IgD-negative memory B cell (primary cell): ENCODE measurements at regions not wholly inside any gene's neighbourhood (a gene's known extent, or its start where the extent isn't known, plus 50 kb on each side); places are given as distances from the start of the nearest gene placed in this dataset.

Experiments used
- H3K27ac Mint-ChIP-seq, 3 donors: one replicate each; pipeline ENCODE4 v1.8.0; 2020 to 2022; ENCODE audit warnings: mild to moderate bottlenecking in 3 of 3, mixed read lengths in 3 of 3, moderate library complexity in 1 of 3
- H3K27me3 Mint-ChIP-seq: one replicate; pipeline ENCODE4 v1.8.0; 2021; ENCODE audit warnings: mixed read lengths
- H3K36me3 Mint-ChIP-seq: one replicate; pipeline ENCODE4 v1.8.0; 2020; ENCODE audit warnings: mild to moderate bottlenecking, mixed read lengths
- H3K4me1 Mint-ChIP-seq, 3 donors: one replicate each; pipeline ENCODE4 v1.8.0; 2020 to 2022; ENCODE audit warnings: mixed read lengths in 3 of 3, mild to moderate bottlenecking in 1 of 3
- H3K4me3 Mint-ChIP-seq, 4 donors: one replicate each; pipeline ENCODE4 v1.8.0; 2020 to 2022; ENCODE audit warnings: mild to moderate bottlenecking in 4 of 4, mixed read lengths in 4 of 4, moderate library complexity in 3 of 4
- H3K9me3 Mint-ChIP-seq, 3 donors: one replicate each; pipeline ENCODE4 v1.8.0; 2020 to 2021; ENCODE audit warnings: mixed read lengths in 3 of 3, mild to moderate bottlenecking in 1 of 3

DNA sequence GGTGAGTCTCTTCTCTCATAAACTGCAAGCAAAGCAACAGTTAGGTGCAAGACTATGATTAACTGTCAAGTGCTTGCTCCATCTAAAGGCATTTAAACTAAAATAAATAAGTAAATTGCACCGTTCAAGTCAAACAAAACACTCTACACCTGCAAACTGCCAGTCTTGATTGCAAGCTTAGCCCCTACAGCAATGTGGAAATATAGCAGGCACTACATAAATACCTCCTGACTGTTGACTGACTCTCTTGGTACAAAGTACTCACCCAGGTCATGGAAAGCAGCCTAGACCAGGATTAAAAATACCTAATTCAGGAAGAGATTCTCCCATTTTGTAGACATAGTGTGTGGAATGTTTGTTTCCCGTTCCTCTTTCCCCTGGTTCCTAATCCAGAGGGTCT is 176.6 kb upstream of the KLHL29 start:
- Mint-ChIP-seq H3K9me3 (no peaks in the 10 kb centered on the region), H3K36me3 (no peaks in the 10 kb centered on the region), H3K27me3 (peaks cover 3% of the 10 kb centered on the region), H3K4me1 (peaks cover 0 to 2% (median 0%) of the 10 kb centered on the region in 3 donors), H3K4me3 (no peak overlapping the region), H3K27ac (no peak overlapping the region)

DNA sequence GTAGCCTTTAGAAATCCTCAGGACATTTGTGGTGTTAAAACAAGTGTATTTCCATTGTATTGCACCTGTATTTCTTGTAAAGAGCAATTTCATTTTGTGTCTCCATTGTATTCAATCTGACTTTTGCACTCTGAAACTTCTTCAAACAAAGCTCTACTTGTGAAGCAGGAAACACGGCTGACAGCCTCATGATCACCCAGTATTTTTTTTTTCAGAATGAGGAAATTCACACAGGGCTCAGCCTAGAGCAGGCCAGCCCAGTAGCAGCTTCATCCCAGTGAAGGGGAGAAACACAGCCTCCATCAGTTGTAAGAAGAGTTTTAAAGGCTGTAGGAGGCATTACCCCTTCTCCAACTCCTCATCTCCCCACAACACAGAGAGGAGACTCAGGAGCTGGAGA is 175.9 kb upstream of the KLHL29 start:
- H3K27ac Mint-ChIP-seq: no peak overlapping the region
- H3K27me3 Mint-ChIP-seq: peaks cover 3% of the 10 kb centered on the region
- H3K4me3 Mint-ChIP-seq: no peak overlapping the region
- H3K9me3 Mint-ChIP-seq: no peaks in the 10 kb centered on the region
- H3K4me1 Mint-ChIP-seq: peaks cover 0 to 2% (median 0%) of the 10 kb centered on the region in 3 donors
- H3K36me3 Mint-ChIP-seq: no peaks in the 10 kb centered on the region

GRCh38 chr2:23211987-23212583 is 172.9 kb upstream of the KLHL29 start:
- no peak overlapping the region for H3K27ac Mint-ChIP-seq
- H3K36me3 Mint-ChIP-seq: no peaks in the 10 kb centered on the region
- H3K27me3 Mint-ChIP-seq: peaks cover 3% of the 10 kb centered on the region
- peaks cover 0 to 4% (median 0%) of the 10 kb centered on the region in 3 donors for H3K9me3 Mint-ChIP-seq
- H3K4me1 Mint-ChIP-seq: peaks cover 0 to 2% (median 0%) of the 10 kb centered on the region in 3 donors
- no peak overlapping the region for H3K4me3 Mint-ChIP-seq

DNA sequence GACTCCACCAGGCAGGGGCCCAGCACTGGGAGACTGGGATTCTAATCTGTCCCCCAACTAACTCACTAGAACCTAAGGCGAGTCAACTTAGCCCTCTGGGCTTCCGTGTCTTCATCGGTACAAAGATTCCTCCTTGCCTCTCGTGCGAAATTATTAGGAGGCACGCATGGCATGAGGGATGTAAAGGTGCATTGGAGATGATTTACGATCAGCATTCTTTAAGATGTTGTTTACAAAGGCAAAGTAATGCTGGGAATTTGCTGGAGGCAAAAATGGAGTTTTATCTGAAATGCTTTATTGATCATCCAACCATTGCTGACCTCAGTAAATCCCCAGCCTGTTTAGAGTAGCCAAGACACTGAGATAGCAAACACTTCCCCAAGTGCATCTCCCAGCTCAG is 171.8 kb upstream of the KLHL29 start:
- peaks cover 3% of the 10 kb centered on the region for H3K27me3 Mint-ChIP-seq
- peak overlapping the region in 1 of 4 donors; percentile 33 for H3K4me3 Mint-ChIP-seq
- H3K9me3 Mint-ChIP-seq: peaks cover 0 to 4% (median 0%) of the 10 kb centered on the region in 3 donors
- H3K4me1 Mint-ChIP-seq: peaks cover 0 to 2% (median 0%) of the 10 kb centered on the region in 3 donors
- no peaks in the 10 kb centered on the region for H3K36me3 Mint-ChIP-seq
- H3K27ac Mint-ChIP-seq: no peak overlapping the region

DNA sequence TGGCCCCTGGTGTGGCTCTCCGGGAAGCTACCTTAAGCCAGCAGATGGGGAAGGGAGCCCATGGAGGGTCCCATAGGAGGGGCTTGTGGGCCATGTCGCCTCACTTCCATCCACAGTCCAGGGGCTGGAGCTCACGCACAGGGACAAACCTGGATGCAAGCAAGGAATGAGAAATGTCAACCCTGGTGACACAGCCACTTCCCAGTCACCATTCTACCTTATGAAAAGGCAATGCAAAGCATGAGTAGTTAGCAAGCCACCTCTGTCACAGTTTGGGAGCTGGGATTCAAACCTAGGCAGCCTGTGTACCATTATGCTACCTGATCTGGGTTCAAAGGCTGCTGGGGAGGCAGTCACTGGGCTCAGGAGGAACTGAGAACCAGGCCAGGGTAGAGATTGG is 170.0 kb upstream of the KLHL29 start:
- Mint-ChIP-seq H3K27ac (no peak overlapping the region), H3K4me1 (peaks cover 0 to 2% (median 0%) of the 10 kb centered on the region in 3 donors), H3K4me3 (no peak overlapping the region)

GRCh38 chr2:23219666-23220065 is 165.3 kb upstream of the KLHL29 start:
- Mint-ChIP-seq H3K4me3 (no peak overlapping the region), H3K36me3 (no peaks in the 10 kb centered on the region), H3K27ac (no peak overlapping the region), H3K4me1 (no peaks in the 10 kb centered on the region), H3K9me3 (peaks cover 0 to 5% (median 0%) of the 10 kb centered on the region in 3 donors), H3K27me3 (peaks cover 3% of the 10 kb centered on the region)

More for the DNA sequence above, 170.0 kb upstream of the KLHL29 start:
- Mint-ChIP-seq H3K36me3 (no peaks in the 10 kb centered on the region), H3K27me3 (peaks cover 3% of the 10 kb centered on the region), H3K9me3 (peaks cover 0 to 4% (median 0%) of the 10 kb centered on the region in 3 donors)

DNA sequence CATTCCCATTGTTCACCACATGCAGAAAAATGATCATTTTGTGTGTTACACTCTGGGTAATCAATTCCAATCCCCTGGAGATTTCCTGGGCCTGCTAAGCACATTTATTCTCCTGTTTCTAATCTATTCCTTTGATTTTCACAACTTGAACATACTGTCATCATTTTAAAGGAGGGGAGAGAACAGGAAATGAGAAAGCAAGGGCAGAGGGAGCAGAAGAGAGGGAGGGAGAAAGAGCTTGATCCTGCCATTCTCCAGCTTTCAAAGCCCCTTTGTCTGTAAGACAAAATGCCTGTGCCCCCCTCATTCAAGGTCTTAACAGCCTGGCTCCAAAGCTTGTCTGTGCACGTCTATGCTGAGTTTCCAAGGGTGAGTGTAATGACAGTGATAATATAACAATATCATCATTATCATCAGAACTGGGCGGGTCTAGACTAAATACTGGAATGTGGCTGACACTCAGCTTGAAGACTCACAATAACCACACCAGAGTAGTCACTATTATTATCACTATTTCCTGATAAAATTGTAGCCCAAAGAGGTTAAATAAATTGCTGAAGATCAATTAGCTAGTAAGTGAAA is 164.4 kb upstream of the KLHL29 start:
- Mint-ChIP-seq H3K27ac (no peak overlapping the region), H3K36me3 (no peaks in the 10 kb centered on the region), H3K4me1 (no peaks in the 10 kb centered on the region), H3K9me3 (peaks cover 0 to 5% (median 0%) of the 10 kb centered on the region in 3 donors), H3K4me3 (no peak overlapping the region), H3K27me3 (peaks cover 3% of the 10 kb centered on the region)

- no peaks in the 10 kb centered on the region for H3K4me1 Mint-ChIP-seq
- H3K27me3 Mint-ChIP-seq: peaks cover 3% of the 10 kb centered on the region
- H3K27ac Mint-ChIP-seq: no peak overlapping the region
- H3K4me3 Mint-ChIP-seq: no peak overlapping the region
- peaks cover 0 to 1% (median 0%) of the 10 kb centered on the region in 3 donors for H3K9me3 Mint-ChIP-seq
- H3K36me3 Mint-ChIP-seq: no peaks in the 10 kb centered on the region
These were observed 163.7 kb upstream of the KLHL29 start for GRCh38 chr2:23221236-23221635.

- Mint-ChIP-seq H3K9me3 (peaks cover 0 to 1% (median 0%) of the 10 kb centered on the region in 3 donors), H3K27me3 (peaks cover 3% of the 10 kb centered on the region), H3K4me1 (no peaks in the 10 kb centered on the region), H3K36me3 (no peaks in the 10 kb centered on the region), H3K27ac (no peak overlapping the region), H3K4me3 (no peak overlapping the region)
These were observed 163.1 kb upstream of the KLHL29 start for GRCh38 chr2:23221901-23222300.

DNA sequence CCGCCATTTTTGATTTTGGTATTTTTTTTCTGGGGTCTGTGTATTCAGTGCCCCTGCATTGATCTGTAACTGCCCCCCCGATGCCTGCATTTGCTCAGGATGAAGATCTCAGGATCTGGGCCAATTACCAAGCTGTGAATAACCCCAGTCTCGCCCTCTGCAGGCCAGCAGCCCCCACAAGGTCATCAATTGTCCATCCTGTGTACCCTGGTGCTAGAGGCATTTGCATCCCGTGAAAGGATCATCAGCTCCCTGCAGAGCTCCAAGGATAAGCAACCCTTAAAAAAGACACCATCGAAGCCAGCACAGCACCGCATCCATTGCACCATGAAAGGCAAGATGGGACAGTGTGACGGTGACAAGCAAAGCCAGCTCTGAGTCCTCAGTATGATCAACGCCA is 154.1 kb upstream of the KLHL29 start:
- Mint-ChIP-seq H3K27me3 (no peaks in the 10 kb centered on the region), H3K4me1 (no peaks in the 10 kb centered on the region), H3K36me3 (no peaks in the 10 kb centered on the region), H3K9me3 (no peaks in the 10 kb centered on the region), H3K4me3 (peak overlapping the region in 1 of 4 donors; percentile 17), H3K27ac (no peak overlapping the region)

DNA sequence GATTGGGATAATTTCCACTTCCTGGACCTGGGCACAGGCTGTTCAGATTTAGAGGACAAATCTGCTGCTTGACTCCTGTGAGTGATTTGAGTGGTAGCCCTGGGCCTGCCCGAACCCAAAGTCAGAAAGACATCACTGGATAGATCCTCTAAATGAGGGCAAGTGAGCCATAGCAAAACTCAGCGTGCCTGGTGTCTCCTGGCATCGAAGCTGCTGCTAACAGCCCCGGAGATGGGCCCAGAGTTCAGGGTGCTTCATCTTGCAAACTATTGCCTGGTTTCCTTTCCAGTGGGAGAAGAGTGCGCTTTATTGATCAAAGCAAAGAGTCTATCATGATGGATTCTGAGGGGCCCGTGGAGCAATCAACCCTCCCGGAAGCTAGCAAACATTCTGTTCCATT is 153.1 kb upstream of the KLHL29 start:
- H3K27ac Mint-ChIP-seq: no peak overlapping the region
- H3K27me3 Mint-ChIP-seq: no peaks in the 10 kb centered on the region
- no peak overlapping the region for H3K4me3 Mint-ChIP-seq
- no peaks in the 10 kb centered on the region for H3K4me1 Mint-ChIP-seq
- H3K36me3 Mint-ChIP-seq: no peaks in the 10 kb centered on the region
- no peaks in the 10 kb centered on the region for H3K9me3 Mint-ChIP-seq

GRCh38 chr2:23235292-23235691 is 149.7 kb upstream of the KLHL29 start:
- no peaks in the 10 kb centered on the region for H3K36me3 Mint-ChIP-seq

GRCh38 chr2:23235736-23236135 is 149.2 kb upstream of the KLHL29 start:
- H3K27me3 Mint-ChIP-seq: no peaks in the 10 kb centered on the region
- no peak overlapping the region for H3K4me3 Mint-ChIP-seq
- H3K27ac Mint-ChIP-seq: no peak overlapping the region
- H3K36me3 Mint-ChIP-seq: no peaks in the 10 kb centered on the region
- H3K9me3 Mint-ChIP-seq: no peaks in the 10 kb centered on the region
- no peaks in the 10 kb centered on the region for H3K4me1 Mint-ChIP-seq

More at GRCh38 chr2:23235292-23235691, 149.7 kb upstream of the KLHL29 start:
- no peak overlapping the region for H3K4me3 Mint-ChIP-seq
- H3K4me1 Mint-ChIP-seq: no peaks in the 10 kb centered on the region
- H3K9me3 Mint-ChIP-seq: no peaks in the 10 kb centered on the region
- no peak overlapping the region for H3K27ac Mint-ChIP-seq
- no peaks in the 10 kb centered on the region for H3K27me3 Mint-ChIP-seq

- H3K27ac Mint-ChIP-seq: no peak overlapping the region
- no peaks in the 10 kb centered on the region for H3K36me3 Mint-ChIP-seq
- peaks cover 0 to 3% (median 0%) of the 10 kb centered on the region in 3 donors for H3K9me3 Mint-ChIP-seq
These were observed 147.8 kb upstream of the KLHL29 start for GRCh38 chr2:23237147-23237546.

GRCh38 chr2:23238011-23238657 is 146.8 kb upstream of the KLHL29 start:
- Mint-ChIP-seq H3K27ac (no peak overlapping the region), H3K9me3 (peaks cover 0 to 3% (median 0%) of the 10 kb centered on the region in 3 donors), H3K4me3 (no peak overlapping the region), H3K4me1 (no peaks in the 10 kb centered on the region), H3K36me3 (no peaks in the 10 kb centered on the region), H3K27me3 (peaks cover 2% of the 10 kb centered on the region)

More at GRCh38 chr2:23237147-23237546, 147.8 kb upstream of the KLHL29 start:
- H3K4me3 Mint-ChIP-seq: no peak overlapping the region
- no peaks in the 10 kb centered on the region for H3K4me1 Mint-ChIP-seq
- peaks cover 2% of the 10 kb centered on the region for H3K27me3 Mint-ChIP-seq
